ENCODE measurements at regions not wholly inside any gene's neighbourhood (a gene's known extent, or its start where the extent isn't known, plus 50 kb on each side); places are given as distances from the start of the nearest gene placed in this dataset.

DNA sequence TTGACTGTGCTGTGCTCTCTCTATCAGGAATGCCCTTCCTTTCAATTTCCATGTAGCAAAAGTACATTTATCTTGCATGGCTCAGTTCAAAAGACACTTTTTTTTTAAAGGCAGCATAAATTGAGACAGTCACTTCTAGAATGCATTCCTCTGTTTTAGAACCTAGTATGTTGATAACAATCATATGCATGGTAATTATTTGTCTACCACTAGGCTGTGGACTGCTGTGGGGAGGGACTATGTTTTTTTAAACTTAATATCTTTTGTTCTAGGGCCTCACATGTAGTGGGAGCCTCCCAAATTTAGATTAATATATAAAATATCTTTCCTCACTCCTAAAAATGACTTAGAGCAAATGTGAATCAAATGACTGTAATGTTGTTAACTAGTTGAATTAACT lies 269.9 kb downstream of the MEIS1 start:
- peak; percentile 26 for FAIRE-seq
- dilution Hi-C loops (cut with MboI; ENCODE audit: extremely low pct_ligation_motif_present, low sequenced_read_pairs): no loop called here
- no TSS peak for BruUV-seq (replicated peaks)
- H3K9me1 ChIP-seq (replicated peaks; ENCODE audit: control insufficient read depth, extremely low read depth, insufficient read depth, low read length): no peaks in the 10 kb centered on the region
- H2AFZ ChIP-seq (ENCODE audit: low read depth, low read length): no peak overlapping the region
- no peaks in the 10 kb centered on the region for H3K9me3 ChIP-seq (replicated peaks; ENCODE audit: control insufficient read depth, insufficient read depth, low read length)
- H3K9ac ChIP-seq (replicated peaks; ENCODE audit: extremely low read depth, insufficient read depth, low read length): no peak overlapping the region
- CTCF ChIA-PET: no interaction called here
- intact Hi-C loops (cut with micrococcal nuclease): no loop called here
- DNase-seq (ENCODE audit: low read depth, low spot score): no peak
- no peaks in the 10 kb centered on the region for H3K4me1 ChIP-seq (ENCODE audit: control insufficient read depth, extremely low read depth, insufficient read depth, low read length)
- no peak overlapping the region for H3K4me3 ChIP-seq (replicated peaks in 1 of 3; ENCODE audit: insufficient read depth in 1 of 3, low read depth in 1 of 3, low read length in 3 of 3)
- TF ChIP-seq POLR2AphosphoS5 (IDR thresholded peaks at IDR 0.05; ENCODE audit: insufficient read depth, low read depth, low read length): no peak
- H3K27me3 ChIP-seq (ENCODE audit: control insufficient read depth in 2 of 2, insufficient read depth in 2 of 2, low read length in 2 of 2): no peaks in the 10 kb centered on the region
- H4K20me1 ChIP-seq (replicated peaks; ENCODE audit: control insufficient read depth, extremely low read depth, insufficient read depth, low read length): no peaks in the 10 kb centered on the region
- no peak overlapping the region for H3K27ac ChIP-seq (ENCODE audit: insufficient read depth, low read depth, low read length)
- POLR2A ChIA-PET: no interaction called here
- no peak overlapping the region for H3K4me2 ChIP-seq (ENCODE audit: insufficient read depth, low read length)
- no peaks in the 10 kb centered on the region for H3K79me2 ChIP-seq (ENCODE audit: control insufficient read depth, insufficient read depth, low read length)
- H3K36me3 ChIP-seq (ENCODE audit: control insufficient read depth in 2 of 2, extremely low read depth in 1 of 2, insufficient read depth in 2 of 2, low read length in 2 of 2): no peaks in the 10 kb centered on the region

GRCh38 chr2:66714610-66715009 lies 279.7 kb downstream of the MEIS1 start:
- POLR2A ChIA-PET: no interaction called here
- Histone ChIP-seq H3K79me2 (ENCODE audit: control insufficient read depth, insufficient read depth, low read length) (no peaks in the 10 kb centered on the region), H3K9ac (replicated peaks; ENCODE audit: extremely low read depth, insufficient read depth, low read length) (no peak overlapping the region), H3K9me1 (replicated peaks; ENCODE audit: control insufficient read depth, extremely low read depth, insufficient read depth, low read length) (no peaks in the 10 kb centered on the region), H3K9me3 (replicated peaks; ENCODE audit: control insufficient read depth, insufficient read depth, low read length) (no peaks in the 10 kb centered on the region), H3K4me1 (ENCODE audit: control insufficient read depth, extremely low read depth, insufficient read depth, low read length) (no peaks in the 10 kb centered on the region), H4K20me1 (replicated peaks; ENCODE audit: control insufficient read depth, extremely low read depth, insufficient read depth, low read length) (no peaks in the 10 kb centered on the region), H2AFZ (ENCODE audit: low read depth, low read length) (no peak overlapping the region), H3K27me3 (ENCODE audit: control insufficient read depth in 2 of 2, insufficient read depth in 2 of 2, low read length in 2 of 2) (no peaks in the 10 kb centered on the region), H3K4me3 (replicated peaks in 1 of 3; ENCODE audit: insufficient read depth in 1 of 3, low read depth in 1 of 3, low read length in 3 of 3) (no peak overlapping the region), H3K27ac (ENCODE audit: insufficient read depth, low read depth, low read length) (no peak overlapping the region), H3K4me2 (ENCODE audit: insufficient read depth, low read length) (no peak overlapping the region), H3K36me3 (ENCODE audit: control insufficient read depth in 2 of 2, extremely low read depth in 1 of 2, insufficient read depth in 2 of 2, low read length in 2 of 2) (no peaks in the 10 kb centered on the region)
- dilution Hi-C loops (cut with MboI; ENCODE audit: extremely low pct_ligation_motif_present, low sequenced_read_pairs) (no loop called here), intact Hi-C loops (cut with micrococcal nuclease) (no loop called here)
- no peak for DNase-seq (ENCODE audit: low read depth, low spot score)
- FAIRE-seq: no peak
- BruUV-seq (replicated peaks): no TSS peak
- CTCF ChIA-PET: interaction anchor here (1.1 to 2.2 kb wide), 3 partner anchors 11 to 13 kb away, joined by 3 to 5 read pairs (median 4); no protein-coding TSS in a partner anchor
- TF ChIP-seq, protein P1, sequence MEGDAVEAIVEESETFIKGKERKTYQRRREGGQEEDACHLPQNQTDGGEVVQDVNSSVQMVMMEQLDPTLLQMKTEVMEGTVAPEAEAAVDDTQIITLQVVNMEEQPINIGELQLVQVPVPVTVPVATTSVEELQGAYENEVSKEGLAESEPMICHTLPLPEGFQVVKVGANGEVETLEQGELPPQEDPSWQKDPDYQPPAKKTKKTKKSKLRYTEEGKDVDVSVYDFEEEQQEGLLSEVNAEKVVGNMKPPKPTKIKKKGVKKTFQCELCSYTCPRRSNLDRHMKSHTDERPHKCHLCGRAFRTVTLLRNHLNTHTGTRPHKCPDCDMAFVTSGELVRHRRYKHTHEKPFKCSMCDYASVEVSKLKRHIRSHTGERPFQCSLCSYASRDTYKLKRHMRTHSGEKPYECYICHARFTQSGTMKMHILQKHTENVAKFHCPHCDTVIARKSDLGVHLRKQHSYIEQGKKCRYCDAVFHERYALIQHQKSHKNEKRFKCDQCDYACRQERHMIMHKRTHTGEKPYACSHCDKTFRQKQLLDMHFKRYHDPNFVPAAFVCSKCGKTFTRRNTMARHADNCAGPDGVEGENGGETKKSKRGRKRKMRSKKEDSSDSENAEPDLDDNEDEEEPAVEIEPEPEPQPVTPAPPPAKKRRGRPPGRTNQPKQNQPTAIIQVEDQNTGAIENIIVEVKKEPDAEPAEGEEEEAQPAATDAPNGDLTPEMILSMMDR (IDR thresholded peaks at IDR 0.05; ENCODE audit: extremely low read depth in 1 of 2, insufficient read depth in 1 of 2, low read depth in 1 of 2, low read length in 2 of 2): no peak

All from endothelial cell of umbilical vein (primary cell).